PFSK-1 (cell line): ENCODE measurements at regions not wholly inside any gene's neighbourhood (a gene's known extent, or its start where the extent isn't known, plus 50 kb on each side); places are given as distances from the start of the nearest gene placed in this dataset.

Experiments used
- POLR2AphosphoS5 ChIP-seq: IDR thresholded peaks from 2 replicates; pipeline ENCODE4 v1.6.1; 2012; ENCODE audit warnings: low read depth, mild to moderate bottlenecking, control low read depth, low read length, moderate library complexity
- TAF1 ChIP-seq: IDR thresholded peaks from 2 replicates; pipeline ENCODE4 v1.6.1; 2012; ENCODE audit warnings: low read length, control low read depth, borderline replicate concordance; ENCODE audit not compliant: insufficient read depth
- TF ChIP-seq, protein P1 (sequence below), 2 experiments: IDR thresholded peaks; 2 replicates each; pipeline versions ENCODE4 v1.6.1 to v1.8.0; 2011 to 2012; ENCODE audit warnings: low read depth in 2 of 2, low read length in 2 of 2, control low read depth in 1 of 2, inconsistent platforms in 1 of 2, mild to moderate bottlenecking in 1 of 2, moderate library complexity in 1 of 2; ENCODE audit not compliant: insufficient read depth in 1 of 2

DNA sequence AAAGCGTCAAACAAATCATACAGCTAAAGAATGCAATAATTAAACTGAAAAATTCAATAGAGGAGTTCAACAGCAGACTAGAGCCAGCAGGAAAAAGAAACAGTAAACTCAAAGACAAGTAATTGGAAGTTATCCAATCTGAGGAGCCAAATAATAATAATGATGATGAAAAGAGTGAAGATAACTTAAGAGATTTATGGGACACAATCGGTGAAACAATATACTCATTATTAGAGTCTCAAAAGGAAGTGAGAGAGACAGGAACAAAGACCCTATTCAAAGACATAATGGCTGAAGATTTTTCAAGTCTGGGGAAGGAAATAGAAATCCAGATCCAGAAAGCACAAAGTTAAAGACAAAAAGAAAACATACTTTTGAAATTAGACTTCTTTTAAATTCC lies 263.9 kb upstream of the NR4A3 start:
- no peak for TF ChIP-seq TAF1
- no peak for TF ChIP-seq POLR2AphosphoS5
- TF ChIP-seq, protein P1, sequence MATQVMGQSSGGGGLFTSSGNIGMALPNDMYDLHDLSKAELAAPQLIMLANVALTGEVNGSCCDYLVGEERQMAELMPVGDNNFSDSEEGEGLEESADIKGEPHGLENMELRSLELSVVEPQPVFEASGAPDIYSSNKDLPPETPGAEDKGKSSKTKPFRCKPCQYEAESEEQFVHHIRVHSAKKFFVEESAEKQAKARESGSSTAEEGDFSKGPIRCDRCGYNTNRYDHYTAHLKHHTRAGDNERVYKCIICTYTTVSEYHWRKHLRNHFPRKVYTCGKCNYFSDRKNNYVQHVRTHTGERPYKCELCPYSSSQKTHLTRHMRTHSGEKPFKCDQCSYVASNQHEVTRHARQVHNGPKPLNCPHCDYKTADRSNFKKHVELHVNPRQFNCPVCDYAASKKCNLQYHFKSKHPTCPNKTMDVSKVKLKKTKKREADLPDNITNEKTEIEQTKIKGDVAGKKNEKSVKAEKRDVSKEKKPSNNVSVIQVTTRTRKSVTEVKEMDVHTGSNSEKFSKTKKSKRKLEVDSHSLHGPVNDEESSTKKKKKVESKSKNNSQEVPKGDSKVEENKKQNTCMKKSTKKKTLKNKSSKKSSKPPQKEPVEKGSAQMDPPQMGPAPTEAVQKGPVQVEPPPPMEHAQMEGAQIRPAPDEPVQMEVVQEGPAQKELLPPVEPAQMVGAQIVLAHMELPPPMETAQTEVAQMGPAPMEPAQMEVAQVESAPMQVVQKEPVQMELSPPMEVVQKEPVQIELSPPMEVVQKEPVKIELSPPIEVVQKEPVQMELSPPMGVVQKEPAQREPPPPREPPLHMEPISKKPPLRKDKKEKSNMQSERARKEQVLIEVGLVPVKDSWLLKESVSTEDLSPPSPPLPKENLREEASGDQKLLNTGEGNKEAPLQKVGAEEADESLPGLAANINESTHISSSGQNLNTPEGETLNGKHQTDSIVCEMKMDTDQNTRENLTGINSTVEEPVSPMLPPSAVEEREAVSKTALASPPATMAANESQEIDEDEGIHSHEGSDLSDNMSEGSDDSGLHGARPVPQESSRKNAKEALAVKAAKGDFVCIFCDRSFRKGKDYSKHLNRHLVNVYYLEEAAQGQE (IDR thresholded peaks at IDR 0.05; ENCODE audit: insufficient read depth in 1 of 2, low read depth in 2 of 2, low read length in 2 of 2): no peak
